ENCODE measurements at regions not wholly inside any gene's neighbourhood (a gene's known extent, or its start where the extent isn't known, plus 50 kb on each side); places are given as distances from the start of the nearest gene placed in this dataset.

GRCh38 chr12:58186914-58187313 is 245.5 kb downstream of the ATP23 start:
- no peaks in the 10 kb centered on the region for H3K36me3 ChIP-seq (ENCODE audit: insufficient read depth, insufficient read length, low read length)
- no peak for DNase-seq (ENCODE audit: low read depth, low spot score)
- no peak for TF ChIP-seq ZNF274 (IDR thresholded peaks at IDR 0.05; ENCODE audit: low read depth, low read length)
- TF ChIP-seq SUZ12 (IDR thresholded peaks at IDR 0.05; ENCODE audit: extremely low read depth, insufficient read depth, insufficient read length) = no peak
- no peak for TF ChIP-seq YY1 (IDR thresholded peaks at IDR 0.05; ENCODE audit: insufficient read depth, insufficient read length)
- H3K27me3 ChIP-seq (ENCODE audit: insufficient read depth, insufficient read length) = no peaks in the 10 kb centered on the region
- H3K9me3 ChIP-seq (ENCODE audit: insufficient read depth, low read length) = peaks cover 6% of the 10 kb centered on the region; the same call in 1 of the 2 replicates
- no peak overlapping the region for H3K4me3 ChIP-seq (ENCODE audit: insufficient read length, low read depth)
- H3K9ac ChIP-seq (ENCODE audit: insufficient read length, low read depth) = no peak overlapping the region
- H3K4me1 ChIP-seq (ENCODE audit: insufficient read depth, insufficient read length) = no peaks in the 10 kb centered on the region

GRCh38 chr12:58189030-58189429 is 247.7 kb downstream of the ATP23 start:
- no peak for DNase-seq (ENCODE audit: low read depth, low spot score)
- Histone ChIP-seq H3K9ac (ENCODE audit: insufficient read length, low read depth) (no peak overlapping the region), H3K4me1 (ENCODE audit: insufficient read depth, insufficient read length) (no peaks in the 10 kb centered on the region), H3K36me3 (ENCODE audit: insufficient read depth, insufficient read length, low read length) (no peaks in the 10 kb centered on the region), H3K4me3 (ENCODE audit: insufficient read length, low read depth) (no peak overlapping the region), H3K27me3 (ENCODE audit: insufficient read depth, insufficient read length) (no peaks in the 10 kb centered on the region), H3K9me3 (ENCODE audit: insufficient read depth, low read length) (peaks cover 6% of the 10 kb centered on the region; the same call in 1 of the 2 replicates)
- TF ChIP-seq ZNF274 (IDR thresholded peaks at IDR 0.05; ENCODE audit: low read depth, low read length) (no peak), SUZ12 (IDR thresholded peaks at IDR 0.05; ENCODE audit: extremely low read depth, insufficient read depth, insufficient read length) (no peak), YY1 (IDR thresholded peaks at IDR 0.05; ENCODE audit: insufficient read depth, insufficient read length) (no peak)

- Histone ChIP-seq H3K4me1 (ENCODE audit: insufficient read depth, insufficient read length) (no peaks in the 10 kb centered on the region), H3K4me3 (ENCODE audit: insufficient read length, low read depth) (no peak overlapping the region), H3K27me3 (ENCODE audit: insufficient read depth, insufficient read length) (no peaks in the 10 kb centered on the region), H3K9me3 (ENCODE audit: insufficient read depth, low read length) (peaks cover 6% of the 10 kb centered on the region; the same call in 1 of the 2 replicates), H3K36me3 (ENCODE audit: insufficient read depth, insufficient read length, low read length) (no peaks in the 10 kb centered on the region), H3K9ac (ENCODE audit: insufficient read length, low read depth) (no peak overlapping the region)
- TF ChIP-seq SUZ12 (IDR thresholded peaks at IDR 0.05; ENCODE audit: extremely low read depth, insufficient read depth, insufficient read length) (no peak), YY1 (IDR thresholded peaks at IDR 0.05; ENCODE audit: insufficient read depth, insufficient read length) (no peak), ZNF274 (IDR thresholded peaks at IDR 0.05; ENCODE audit: low read depth, low read length) (no peak)
- no peak for DNase-seq (ENCODE audit: low read depth, low spot score)
These were observed 248.5 kb downstream of the ATP23 start for GRCh38 chr12:58189893-58190292.

- Histone ChIP-seq H3K4me1 (ENCODE audit: insufficient read depth, insufficient read length) (no peaks in the 10 kb centered on the region), H3K27me3 (ENCODE audit: insufficient read depth, insufficient read length) (no peaks in the 10 kb centered on the region), H3K36me3 (ENCODE audit: insufficient read depth, insufficient read length, low read length) (no peaks in the 10 kb centered on the region), H3K4me3 (ENCODE audit: insufficient read length, low read depth) (no peak overlapping the region), H3K9me3 (ENCODE audit: insufficient read depth, low read length) (peaks cover 6% of the 10 kb centered on the region; the same call in 1 of the 2 replicates), H3K9ac (ENCODE audit: insufficient read length, low read depth) (no peak overlapping the region)
- no peak for TF ChIP-seq SUZ12 (IDR thresholded peaks at IDR 0.05; ENCODE audit: extremely low read depth, insufficient read depth, insufficient read length)
- no peak for TF ChIP-seq ZNF274 (IDR thresholded peaks at IDR 0.05; ENCODE audit: low read depth, low read length)
- TF ChIP-seq YY1 (IDR thresholded peaks at IDR 0.05; ENCODE audit: insufficient read depth, insufficient read length) = no peak
- no peak for DNase-seq (ENCODE audit: low read depth, low spot score)
These were observed 249.3 kb downstream of the ATP23 start for GRCh38 chr12:58190618-58191017.

GRCh38 chr12:58196971-58197370 is 255.6 kb downstream of the ATP23 start:
- no peak overlapping the region for H3K4me3 ChIP-seq (ENCODE audit: insufficient read length, low read depth)
- TF ChIP-seq YY1 (IDR thresholded peaks at IDR 0.05; ENCODE audit: insufficient read depth, insufficient read length) (no peak), SUZ12 (IDR thresholded peaks at IDR 0.05; ENCODE audit: extremely low read depth, insufficient read depth, insufficient read length) (no peak), ZNF274 (IDR thresholded peaks at IDR 0.05; ENCODE audit: low read depth, low read length) (no peak)
- no peak overlapping the region for H3K9ac ChIP-seq (ENCODE audit: insufficient read length, low read depth)
- no peaks in the 10 kb centered on the region for H3K4me1 ChIP-seq (ENCODE audit: insufficient read depth, insufficient read length)
- H3K27me3 ChIP-seq (ENCODE audit: insufficient read depth, insufficient read length) = no peaks in the 10 kb centered on the region
- no peaks in the 10 kb centered on the region for H3K36me3 ChIP-seq (ENCODE audit: insufficient read depth, insufficient read length, low read length)
- no peak for DNase-seq (ENCODE audit: low read depth, low spot score)
- no peaks in the 10 kb centered on the region for H3K9me3 ChIP-seq (ENCODE audit: insufficient read depth, low read length)

GRCh38 chr12:58202933-58203718 is 261.8 kb downstream of the ATP23 start:
- no peaks in the 10 kb centered on the region for H3K4me1 ChIP-seq (ENCODE audit: insufficient read depth, insufficient read length)
- TF ChIP-seq YY1 (IDR thresholded peaks at IDR 0.05; ENCODE audit: insufficient read depth, insufficient read length) (no peak), ZNF274 (IDR thresholded peaks at IDR 0.05; ENCODE audit: low read depth, low read length) (no peak), SUZ12 (IDR thresholded peaks at IDR 0.05; ENCODE audit: extremely low read depth, insufficient read depth, insufficient read length) (no peak)
- no peaks in the 10 kb centered on the region for H3K36me3 ChIP-seq (ENCODE audit: insufficient read depth, insufficient read length, low read length)
- no peaks in the 10 kb centered on the region for H3K9me3 ChIP-seq (ENCODE audit: insufficient read depth, low read length)
- no peaks in the 10 kb centered on the region for H3K27me3 ChIP-seq (ENCODE audit: insufficient read depth, insufficient read length)
- H3K4me3 ChIP-seq (ENCODE audit: insufficient read length, low read depth) = no peak overlapping the region
- no peak overlapping the region for H3K9ac ChIP-seq (ENCODE audit: insufficient read length, low read depth)
- DNase-seq (ENCODE audit: low read depth, low spot score) = no peak

GRCh38 chr12:58204071-58204470 is 262.7 kb downstream of the ATP23 start:
- TF ChIP-seq SUZ12 (IDR thresholded peaks at IDR 0.05; ENCODE audit: extremely low read depth, insufficient read depth, insufficient read length) = no peak
- TF ChIP-seq ZNF274 (IDR thresholded peaks at IDR 0.05; ENCODE audit: low read depth, low read length) = no peak
- no peak for TF ChIP-seq YY1 (IDR thresholded peaks at IDR 0.05; ENCODE audit: insufficient read depth, insufficient read length)
- no peaks in the 10 kb centered on the region for H3K9me3 ChIP-seq (ENCODE audit: insufficient read depth, low read length)
- no peaks in the 10 kb centered on the region for H3K36me3 ChIP-seq (ENCODE audit: insufficient read depth, insufficient read length, low read length)
- H3K4me1 ChIP-seq (ENCODE audit: insufficient read depth, insufficient read length) = no peaks in the 10 kb centered on the region
- no peak for DNase-seq (ENCODE audit: low read depth, low spot score)
- H3K27me3 ChIP-seq (ENCODE audit: insufficient read depth, insufficient read length) = no peaks in the 10 kb centered on the region
- H3K9ac ChIP-seq (ENCODE audit: insufficient read length, low read depth) = no peak overlapping the region
- H3K4me3 ChIP-seq (ENCODE audit: insufficient read length, low read depth) = no peak overlapping the region
